GM10266 (cell line): ENCODE measurements at regions not wholly inside any gene's neighbourhood (a gene's known extent, or its start where the extent isn't known, plus 50 kb on each side); places are given as distances from the start of the nearest gene placed in this dataset.

Experiments
- DNase-seq: peaks from one replicate; pipeline ENCODE4 v3.0.0; 2012; ENCODE audit errors: extremely low spot score
- TF ChIP-seq, protein P1 (sequence below): IDR thresholded peaks from 2 replicates; pipeline ENCODE4 v1.5.1; 2012; ENCODE audit warnings: mild to moderate bottlenecking, low read depth; ENCODE audit not compliant: control insufficient read depth, insufficient read depth; ENCODE audit errors: missing control alignments

DNA sequence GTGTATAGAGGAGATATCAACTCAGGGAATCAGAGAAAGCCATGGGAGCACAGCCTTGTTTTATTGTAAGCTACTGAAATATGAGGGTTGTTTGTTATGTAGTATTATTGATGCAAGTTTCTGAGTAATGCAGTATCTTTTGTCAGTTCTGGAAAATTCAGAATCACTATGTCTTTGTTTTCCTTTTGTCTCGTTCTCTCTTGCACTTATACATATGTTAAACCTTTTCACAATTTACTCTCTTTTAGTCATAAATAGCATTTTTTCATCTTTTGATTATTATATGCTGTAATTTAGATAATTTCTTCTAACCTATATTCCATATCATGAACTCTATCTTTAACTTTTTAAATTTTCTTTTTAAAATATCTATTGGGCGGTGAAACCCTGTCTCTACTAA is 85.0 kb upstream of the COL3A1 start:
- TF ChIP-seq, protein P1, sequence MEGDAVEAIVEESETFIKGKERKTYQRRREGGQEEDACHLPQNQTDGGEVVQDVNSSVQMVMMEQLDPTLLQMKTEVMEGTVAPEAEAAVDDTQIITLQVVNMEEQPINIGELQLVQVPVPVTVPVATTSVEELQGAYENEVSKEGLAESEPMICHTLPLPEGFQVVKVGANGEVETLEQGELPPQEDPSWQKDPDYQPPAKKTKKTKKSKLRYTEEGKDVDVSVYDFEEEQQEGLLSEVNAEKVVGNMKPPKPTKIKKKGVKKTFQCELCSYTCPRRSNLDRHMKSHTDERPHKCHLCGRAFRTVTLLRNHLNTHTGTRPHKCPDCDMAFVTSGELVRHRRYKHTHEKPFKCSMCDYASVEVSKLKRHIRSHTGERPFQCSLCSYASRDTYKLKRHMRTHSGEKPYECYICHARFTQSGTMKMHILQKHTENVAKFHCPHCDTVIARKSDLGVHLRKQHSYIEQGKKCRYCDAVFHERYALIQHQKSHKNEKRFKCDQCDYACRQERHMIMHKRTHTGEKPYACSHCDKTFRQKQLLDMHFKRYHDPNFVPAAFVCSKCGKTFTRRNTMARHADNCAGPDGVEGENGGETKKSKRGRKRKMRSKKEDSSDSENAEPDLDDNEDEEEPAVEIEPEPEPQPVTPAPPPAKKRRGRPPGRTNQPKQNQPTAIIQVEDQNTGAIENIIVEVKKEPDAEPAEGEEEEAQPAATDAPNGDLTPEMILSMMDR, result no peak
- no peak for DNase-seq

DNA sequence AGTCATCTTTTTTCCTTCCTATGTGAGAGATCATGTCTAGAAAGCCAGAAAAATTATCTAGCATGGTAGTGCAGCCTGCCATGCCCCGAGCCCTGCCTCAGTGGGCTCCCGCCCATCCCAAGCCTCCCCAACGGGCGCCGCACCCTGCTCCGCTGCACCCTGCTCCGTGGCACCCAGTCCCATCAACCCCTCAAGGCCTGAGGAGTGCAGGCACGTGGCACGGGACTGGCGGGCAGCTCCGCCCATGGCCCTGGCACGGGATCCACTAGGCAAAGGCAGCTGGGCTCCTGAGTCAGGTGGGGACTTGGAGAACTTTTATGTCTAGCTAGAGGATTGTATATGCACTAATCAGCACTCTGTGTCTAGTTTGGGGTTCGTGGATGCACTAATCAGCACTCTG is 83.4 kb upstream of the COL3A1 start:
- no peak for DNase-seq
- TF ChIP-seq, protein P1, result no peak

DNA sequence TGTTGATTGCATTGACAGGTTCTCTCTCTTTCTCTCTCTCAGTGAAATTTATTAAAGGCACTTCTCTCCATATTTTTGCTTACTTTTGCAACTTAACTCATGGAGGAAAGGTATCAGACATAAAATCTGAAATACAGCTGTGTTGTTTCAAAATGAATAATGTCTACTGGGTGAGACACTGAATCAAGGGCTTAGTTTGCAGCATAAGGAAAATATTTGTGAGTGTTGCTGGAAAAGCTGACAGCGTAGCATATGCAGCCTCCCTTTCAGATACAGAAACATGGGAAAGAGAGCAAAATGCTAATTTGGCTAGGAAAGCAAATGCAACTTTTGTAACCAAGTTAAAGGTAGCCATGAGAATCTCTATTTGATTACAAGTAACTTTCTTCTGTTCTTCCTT is 81.5 kb upstream of the COL3A1 start:
- TF ChIP-seq, protein P1, result no peak
- DNase-seq, result no peak

DNA sequence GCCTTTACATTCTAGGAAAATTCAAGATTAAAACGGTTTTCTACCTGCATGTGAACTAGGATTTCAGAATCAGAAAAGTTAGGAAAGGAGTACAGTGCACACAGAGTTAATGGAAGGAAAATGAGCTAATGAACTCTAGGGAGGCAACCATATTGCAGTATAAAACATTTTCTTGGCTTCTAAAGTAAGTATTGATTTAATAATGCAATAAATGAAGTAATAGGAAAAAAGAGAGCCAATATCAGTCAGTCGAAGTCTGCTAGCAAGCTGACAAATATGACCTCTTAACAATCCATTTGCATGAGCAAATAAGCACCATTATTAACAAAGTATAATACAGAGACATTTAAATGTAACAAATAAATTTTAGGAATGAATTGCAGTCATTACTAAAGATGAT is 80.2 kb upstream of the COL3A1 start:
- TF ChIP-seq, protein P1, result no peak
- DNase-seq, result no peak

DNA sequence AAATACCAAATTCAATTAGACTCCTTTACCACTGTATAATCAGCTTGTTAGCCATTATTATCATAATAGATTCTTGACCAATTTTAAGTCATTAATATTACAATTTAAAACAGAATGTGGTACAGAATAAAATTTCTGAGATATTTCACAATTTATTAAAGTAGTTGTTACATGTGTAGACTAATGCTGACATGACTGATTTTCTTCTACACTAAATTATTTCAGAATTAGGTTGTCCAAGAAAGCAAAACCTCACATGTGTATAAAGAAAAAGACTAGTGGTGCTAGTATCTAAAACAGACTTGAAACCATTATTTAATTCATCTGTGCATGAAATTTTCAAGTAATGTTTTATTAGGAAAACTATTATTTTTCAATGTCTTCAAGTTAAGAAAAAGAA is 79.2 kb upstream of the COL3A1 start:
- DNase-seq, result no peak
- TF ChIP-seq, protein P1, result no peak

DNA sequence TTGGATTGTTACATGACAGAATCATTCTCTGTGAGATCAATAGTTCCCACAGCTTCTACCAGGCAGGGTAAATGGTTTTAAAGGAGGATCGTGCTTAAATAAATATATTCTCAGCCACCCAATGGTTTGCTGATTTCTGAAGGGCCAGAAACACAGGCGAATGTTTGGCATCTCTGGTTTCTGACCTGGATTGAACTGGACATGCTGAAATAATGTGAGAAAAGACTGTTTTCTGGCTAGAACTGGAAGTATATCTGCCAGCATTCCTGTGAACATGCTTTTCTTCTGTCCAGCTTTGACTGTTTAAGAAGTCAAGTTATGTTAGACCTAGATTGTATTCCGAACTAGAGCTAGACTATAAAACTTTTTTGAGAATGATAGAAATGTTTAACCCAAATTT is 77.1 kb upstream of the COL3A1 start:
- DNase-seq, result no peak
- TF ChIP-seq, protein P1, result no peak

DNA sequence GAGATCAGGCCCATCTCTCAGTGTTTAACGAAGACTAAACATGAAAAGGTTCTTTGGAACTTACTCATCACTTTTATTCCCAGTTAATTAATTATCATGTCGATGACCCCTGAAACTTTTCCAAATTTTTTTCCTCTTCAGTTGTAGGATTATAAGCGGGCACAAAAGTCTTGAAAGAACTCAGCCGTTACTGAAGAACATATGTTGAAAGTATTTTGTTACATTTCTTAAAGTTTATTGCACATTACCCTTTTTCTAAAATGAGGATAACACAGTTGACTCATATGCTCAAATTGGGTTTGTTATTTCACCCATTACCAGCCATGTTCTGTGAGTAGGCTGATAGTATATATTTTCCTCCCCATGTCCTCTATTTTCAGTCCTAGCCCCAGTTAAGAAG is 75.9 kb upstream of the COL3A1 start:
- no peak for DNase-seq
- TF ChIP-seq, protein P1, result no peak
